ENCODE measurements at regions not wholly inside any gene's neighbourhood (a gene's known extent, or its start where the extent isn't known, plus 50 kb on each side); places are given as distances from the start of the nearest gene placed in this dataset.
"Not testable (repeated sequence)": the region's sequence is repeated elsewhere in the genome, so short reads cannot be mapped to it uniquely, and the experiment has no call there.

DNA sequence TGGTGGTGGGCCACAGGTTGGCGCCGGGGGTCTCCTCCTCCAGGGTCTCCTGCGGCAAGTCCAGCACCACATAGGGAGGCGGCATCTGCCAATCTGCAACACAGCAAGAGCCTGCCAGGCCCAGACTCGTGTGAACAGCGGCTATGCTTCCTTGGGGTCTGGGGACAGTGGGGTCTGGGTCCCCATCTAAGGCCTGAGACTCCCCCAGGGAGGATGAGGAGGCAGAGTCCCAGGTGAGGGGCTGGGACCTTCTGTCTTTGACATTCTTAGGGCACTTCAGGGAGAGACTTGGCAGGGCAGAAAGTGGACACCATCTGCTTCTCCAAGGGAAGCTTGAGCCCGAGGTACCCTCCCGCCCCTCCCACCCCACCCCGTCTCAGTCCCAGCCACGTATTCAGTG lies 178.1 kb downstream of the TMEM121 start:
- 81% methylated on average over 4 of the region's 10 CpGs for WGBS
- H3K4me3 ChIP-seq (ENCODE audit: low read depth, low read length); H3K4me1 ChIP-seq (ENCODE audit: insufficient read depth); H3K27ac ChIP-seq (ENCODE audit: low read depth); DNase-seq (ENCODE audit: extremely low spot score); H3K36me3 ChIP-seq (ENCODE audit: insufficient read depth): not testable (repeated sequence)

DNA sequence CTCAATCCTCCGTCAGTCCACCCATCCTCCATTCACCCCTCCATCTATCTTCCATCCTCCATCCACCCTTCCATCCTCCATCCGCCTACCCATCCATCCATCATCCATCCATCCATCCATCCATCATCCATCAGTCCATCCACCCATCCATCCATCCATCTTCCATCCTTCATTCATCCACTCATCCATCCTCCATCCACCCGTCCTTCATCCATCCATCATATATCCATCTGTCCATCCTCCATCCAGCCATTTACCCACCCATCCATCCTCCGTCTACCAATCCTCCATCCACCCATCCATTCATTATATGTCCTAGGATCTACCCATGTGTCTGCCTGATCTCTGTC lies 179.1 kb downstream of the TMEM121 start:
- H3K36me3 ChIP-seq (ENCODE audit: insufficient read depth); H3K4me3 ChIP-seq (ENCODE audit: low read depth, low read length); H3K4me1 ChIP-seq (ENCODE audit: insufficient read depth); DNase-seq (ENCODE audit: extremely low spot score); H3K27ac ChIP-seq (ENCODE audit: low read depth): not testable (repeated sequence)
- 84% methylated on average over 4 of the region's 4 CpGs for WGBS

DNA sequence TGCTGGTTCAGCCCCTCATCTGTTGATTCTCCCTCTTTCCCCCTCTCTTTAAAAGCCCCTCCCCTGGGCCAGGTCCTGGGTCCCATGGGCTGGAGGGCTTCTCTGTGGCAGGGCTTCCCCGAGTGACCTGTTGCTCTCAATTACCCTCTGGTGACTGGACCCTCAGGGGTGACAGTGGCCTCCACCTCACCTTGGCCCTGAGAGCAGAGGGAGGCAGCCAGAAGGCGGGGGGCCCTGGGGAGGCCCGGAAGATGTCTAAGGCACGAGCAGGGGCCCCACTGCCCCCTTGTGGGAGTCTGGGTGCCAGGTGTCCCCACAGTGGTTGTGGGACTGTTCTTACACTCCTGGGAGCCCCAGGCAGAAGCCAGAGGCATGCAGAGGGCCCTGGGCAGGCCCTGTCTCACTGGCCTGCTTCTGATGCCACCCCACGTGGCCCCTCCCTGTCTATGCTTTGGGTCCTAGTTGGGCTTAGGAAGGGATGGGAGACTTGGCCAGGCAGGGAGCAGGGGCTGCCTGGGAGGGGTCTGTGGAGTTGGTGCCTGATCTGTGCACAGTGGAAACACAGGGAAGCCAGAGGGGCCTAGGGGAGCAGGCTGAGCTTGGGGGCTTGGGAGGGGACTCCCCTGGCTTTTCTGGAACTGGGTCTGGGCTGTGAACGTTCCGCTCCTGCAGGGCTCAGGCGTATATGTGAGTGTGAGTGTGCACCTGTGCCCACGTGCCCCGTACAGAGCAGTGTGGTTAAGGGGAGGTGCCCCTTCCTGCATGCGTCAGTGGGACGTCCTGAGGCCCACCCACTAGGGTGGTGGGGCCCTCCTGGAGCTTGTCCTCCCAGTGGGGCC lies 179.7 kb downstream of the TMEM121 start:
- WGBS = 65% methylated on average over 12 of the region's 12 CpGs
- DNase-seq (ENCODE audit: extremely low spot score) = not testable (repeated sequence)

DNA sequence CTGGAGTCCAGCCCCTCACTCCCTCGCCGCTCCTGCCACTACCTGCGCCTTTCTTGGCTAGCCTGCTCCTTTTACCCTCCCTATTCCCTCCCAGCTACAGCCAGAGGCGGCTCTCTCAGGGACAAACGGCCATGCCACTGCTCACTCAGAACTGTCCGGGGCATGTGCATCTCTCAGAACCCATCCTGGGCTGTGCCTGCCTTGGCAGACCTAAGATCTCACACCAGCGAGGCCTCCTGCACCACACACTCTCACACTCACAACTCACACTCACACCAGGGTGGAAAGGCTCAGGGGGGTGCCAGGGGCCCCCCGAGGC lies 180.3 kb downstream of the TMEM121 start:
- not testable (repeated sequence) for H3K4me3 ChIP-seq (ENCODE audit: low read depth, low read length); H3K36me3 ChIP-seq (ENCODE audit: insufficient read depth); H3K4me1 ChIP-seq (ENCODE audit: insufficient read depth); H3K27ac ChIP-seq (ENCODE audit: low read depth); DNase-seq (ENCODE audit: extremely low spot score)
- WGBS = 81% methylated on average over 8 of the region's 8 CpGs

More for the DNA sequence above, 179.7 kb downstream of the TMEM121 start:
- not testable (repeated sequence) for H3K4me1 ChIP-seq (ENCODE audit: insufficient read depth); H3K36me3 ChIP-seq (ENCODE audit: insufficient read depth); H3K4me3 ChIP-seq (ENCODE audit: low read depth, low read length); H3K27ac ChIP-seq (ENCODE audit: low read depth)

DNA sequence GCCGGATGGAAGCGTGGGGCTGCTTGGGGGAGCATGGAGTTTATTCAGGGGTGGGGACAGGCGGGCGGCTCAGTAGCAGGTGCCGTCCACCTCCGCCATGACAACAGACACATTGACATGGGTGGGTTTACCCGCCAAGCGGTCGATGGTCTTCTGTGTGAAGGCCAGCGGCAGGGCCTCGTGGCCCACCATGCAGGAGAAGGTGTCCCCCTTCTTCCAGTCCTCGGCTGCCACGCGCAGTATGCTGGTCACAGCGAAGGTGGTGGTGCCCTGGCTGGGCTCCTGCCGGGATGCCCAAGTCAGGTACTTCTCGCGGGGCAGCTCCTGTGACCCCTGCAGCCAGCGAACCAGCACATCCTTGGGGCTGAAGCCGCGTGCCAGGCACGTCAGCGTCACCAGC lies 180.7 kb downstream of the TMEM121 start:
- WGBS = 94% methylated on average over 18 of the region's 23 CpGs
- not testable (repeated sequence) for H3K4me3 ChIP-seq (ENCODE audit: low read depth, low read length); DNase-seq (ENCODE audit: extremely low spot score); H3K36me3 ChIP-seq (ENCODE audit: insufficient read depth); H3K4me1 ChIP-seq (ENCODE audit: insufficient read depth); H3K27ac ChIP-seq (ENCODE audit: low read depth)

DNA sequence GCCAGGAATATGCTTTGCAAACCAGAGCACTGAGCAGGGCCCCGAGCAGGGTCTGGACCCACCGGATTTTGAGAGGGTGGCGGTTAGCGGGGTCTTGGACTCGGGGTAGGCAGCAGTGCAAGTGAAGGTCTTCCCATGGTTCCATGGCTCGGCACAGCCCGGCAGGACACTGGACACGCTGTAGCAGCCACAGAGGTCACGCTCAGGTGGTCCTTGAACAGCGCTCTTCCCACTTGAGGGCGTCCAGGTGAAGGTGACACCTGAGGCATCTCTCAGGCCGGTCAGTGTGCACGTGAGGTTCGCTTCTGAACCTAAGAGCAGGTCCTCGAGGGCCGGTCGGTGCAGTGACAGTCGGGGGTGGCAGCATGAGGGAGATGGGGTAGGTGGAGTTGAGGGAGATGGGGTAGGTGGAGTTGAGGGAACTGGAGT lies 181.4 kb downstream of the TMEM121 start:
- not testable (repeated sequence) for DNase-seq (ENCODE audit: extremely low spot score); H3K4me3 ChIP-seq (ENCODE audit: low read depth, low read length); H3K27ac ChIP-seq (ENCODE audit: low read depth); H3K36me3 ChIP-seq (ENCODE audit: insufficient read depth); H3K4me1 ChIP-seq (ENCODE audit: insufficient read depth)
- WGBS = 93% methylated on average over 18 of the region's 18 CpGs

DNA sequence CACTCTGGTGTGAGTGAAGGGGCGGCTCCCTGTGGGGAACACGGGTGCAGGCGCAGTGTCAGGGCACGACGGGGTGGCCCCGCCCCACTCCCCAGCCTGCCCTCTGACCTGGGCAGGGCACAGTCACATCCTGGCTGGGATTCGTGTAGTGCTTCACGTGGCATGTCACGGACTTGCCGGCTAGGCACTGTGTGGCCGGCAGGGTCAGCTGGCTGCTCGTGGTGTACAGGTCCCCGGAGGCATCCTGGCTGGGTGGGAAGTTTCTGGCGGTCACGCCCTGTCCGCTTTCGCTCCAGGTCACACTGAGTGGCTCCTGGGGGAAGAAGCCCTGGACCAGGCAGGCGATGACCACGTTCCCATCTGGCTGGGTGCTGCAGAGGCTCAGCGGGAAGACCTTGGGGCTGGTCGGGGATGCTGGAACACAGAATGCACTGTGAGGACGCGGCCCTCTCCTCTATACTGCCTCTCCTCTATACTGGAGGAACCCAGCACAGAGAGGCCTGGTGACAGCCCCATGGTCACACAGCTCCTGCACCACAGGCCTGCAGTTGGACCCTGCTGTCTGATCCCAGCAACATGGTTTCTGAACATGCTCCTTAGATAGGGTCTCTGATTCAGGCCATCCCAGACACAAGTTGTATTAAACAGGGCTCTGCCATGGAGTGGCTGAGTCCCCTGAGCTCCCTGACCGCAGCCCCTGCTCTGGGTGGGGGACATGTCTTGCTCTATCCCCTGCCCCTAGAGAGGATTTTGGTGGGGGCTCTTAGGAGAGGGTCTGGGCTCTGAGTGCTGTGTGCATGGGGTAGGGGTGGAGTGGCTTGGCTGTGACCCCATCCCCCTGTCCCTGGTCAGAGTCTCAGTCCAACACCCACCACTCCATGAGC lies 182.1 kb downstream of the TMEM121 start:
- H3K4me3 ChIP-seq (ENCODE audit: low read depth, low read length); H3K4me1 ChIP-seq (ENCODE audit: insufficient read depth); DNase-seq (ENCODE audit: extremely low spot score); H3K36me3 ChIP-seq (ENCODE audit: insufficient read depth); H3K27ac ChIP-seq (ENCODE audit: low read depth): not testable (repeated sequence)
- WGBS = 90% methylated on average over 22 of the region's 24 CpGs

DNA sequence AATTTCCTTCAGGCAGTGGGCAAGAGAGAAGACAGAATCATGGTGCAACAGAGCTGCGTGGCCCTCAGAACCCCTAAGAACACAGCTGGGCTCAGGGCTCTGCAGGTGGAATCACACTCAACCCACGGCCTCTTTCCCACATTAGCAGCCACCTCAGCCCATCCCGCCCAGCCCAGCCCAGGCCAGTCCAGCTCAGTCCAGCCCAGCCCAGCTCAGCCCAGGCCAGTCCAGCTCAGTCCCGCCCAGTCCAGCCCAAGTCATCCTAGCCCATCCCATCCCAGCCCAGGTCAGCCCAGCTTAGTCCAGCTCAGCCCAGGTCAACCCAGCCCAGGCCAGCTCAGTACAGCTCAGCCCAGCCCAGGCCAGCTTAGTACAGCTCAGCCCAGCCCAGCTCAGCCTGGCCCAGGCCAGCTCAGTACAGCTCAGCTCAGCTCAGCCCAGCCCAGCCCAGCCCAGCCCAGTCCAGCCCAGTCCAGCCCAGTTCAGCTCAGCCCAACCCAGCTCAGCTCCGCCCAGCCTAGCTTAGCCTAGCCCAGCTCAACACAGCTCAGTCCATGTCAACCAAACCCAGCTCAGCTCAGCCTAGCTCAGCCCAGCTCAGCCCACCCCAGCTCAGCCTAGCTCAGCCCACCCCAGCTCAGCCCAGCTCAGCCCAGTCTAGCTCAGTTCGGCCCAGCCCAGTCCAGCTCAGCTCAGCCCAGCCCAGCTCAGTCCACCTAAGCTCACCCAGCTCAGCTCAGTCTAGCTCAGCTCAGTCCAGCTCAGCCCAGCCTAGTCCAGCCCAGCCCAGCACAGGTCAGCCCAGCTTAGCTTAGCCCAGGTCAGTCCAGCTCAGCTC lies 183.1 kb downstream of the TMEM121 start:
- no peak for DNase-seq (ENCODE audit: extremely low spot score)
- WGBS = 69% methylated on average over 6 of the region's 6 CpGs

DNA sequence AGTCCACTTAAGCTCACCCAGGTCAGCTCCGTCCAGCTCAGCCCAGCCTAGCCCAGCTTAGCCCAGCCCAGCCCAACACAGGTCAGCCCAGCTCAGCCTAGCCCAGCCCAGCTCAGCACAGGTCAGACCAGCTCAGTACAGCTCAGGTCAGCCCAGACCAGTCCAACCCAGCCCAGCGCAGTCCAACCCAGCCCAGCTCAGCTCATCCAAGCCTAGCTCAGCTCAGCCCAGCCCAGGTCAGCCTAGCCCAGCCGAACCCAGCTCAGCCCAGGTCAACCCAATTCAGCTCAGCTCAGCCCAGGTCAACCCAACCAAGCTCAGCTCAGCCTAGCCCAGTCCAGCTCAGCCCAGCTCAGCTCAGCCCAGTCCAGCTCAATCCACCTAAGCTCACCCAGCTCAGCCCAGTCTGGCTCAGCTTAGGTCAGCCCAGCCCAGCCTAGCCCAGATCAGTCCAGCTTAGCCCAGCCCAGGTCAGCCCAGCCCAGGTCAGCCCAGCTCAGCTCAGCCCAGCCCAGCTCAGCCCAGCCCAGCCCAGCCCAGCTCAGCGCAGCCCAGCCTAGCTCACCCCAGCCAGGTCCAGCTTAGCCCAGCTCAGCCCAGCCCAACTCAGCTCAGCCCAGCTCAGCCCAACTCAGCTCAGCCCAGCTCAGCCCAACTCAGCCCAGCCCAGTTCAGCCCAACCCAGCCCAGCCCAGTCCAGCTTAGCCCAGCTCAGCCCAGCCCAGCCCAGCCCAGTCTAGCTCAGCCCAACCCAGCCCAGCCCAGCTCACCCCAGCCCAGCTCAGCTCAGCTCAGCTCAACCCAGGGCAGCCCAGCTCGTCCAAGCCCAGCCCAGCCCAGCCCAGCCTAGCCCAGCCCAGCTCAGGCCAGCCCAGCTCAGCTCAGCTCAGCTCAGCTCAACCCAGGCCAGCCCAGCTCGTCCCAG lies 184.0 kb downstream of the TMEM121 start:
- Histone ChIP-seq H3K4me3 (ENCODE audit: low read depth, low read length) (no peak overlapping the region), H3K27ac (ENCODE audit: low read depth) (no peak overlapping the region), H3K4me1 (ENCODE audit: insufficient read depth) (no peaks in the 10 kb centered on the region), H3K36me3 (ENCODE audit: insufficient read depth) (no peaks in the 10 kb centered on the region)
- 80% methylated on average over 6 of the region's 6 CpGs for WGBS
- DNase-seq (ENCODE audit: extremely low spot score) = no peak

More for the DNA sequence above, 183.1 kb downstream of the TMEM121 start:
- Histone ChIP-seq H3K36me3 (ENCODE audit: insufficient read depth) (no peaks in the 10 kb centered on the region), H3K4me3 (ENCODE audit: low read depth, low read length) (no peak overlapping the region), H3K27ac (ENCODE audit: low read depth) (no peak overlapping the region), H3K4me1 (ENCODE audit: insufficient read depth) (no peaks in the 10 kb centered on the region)

DNA sequence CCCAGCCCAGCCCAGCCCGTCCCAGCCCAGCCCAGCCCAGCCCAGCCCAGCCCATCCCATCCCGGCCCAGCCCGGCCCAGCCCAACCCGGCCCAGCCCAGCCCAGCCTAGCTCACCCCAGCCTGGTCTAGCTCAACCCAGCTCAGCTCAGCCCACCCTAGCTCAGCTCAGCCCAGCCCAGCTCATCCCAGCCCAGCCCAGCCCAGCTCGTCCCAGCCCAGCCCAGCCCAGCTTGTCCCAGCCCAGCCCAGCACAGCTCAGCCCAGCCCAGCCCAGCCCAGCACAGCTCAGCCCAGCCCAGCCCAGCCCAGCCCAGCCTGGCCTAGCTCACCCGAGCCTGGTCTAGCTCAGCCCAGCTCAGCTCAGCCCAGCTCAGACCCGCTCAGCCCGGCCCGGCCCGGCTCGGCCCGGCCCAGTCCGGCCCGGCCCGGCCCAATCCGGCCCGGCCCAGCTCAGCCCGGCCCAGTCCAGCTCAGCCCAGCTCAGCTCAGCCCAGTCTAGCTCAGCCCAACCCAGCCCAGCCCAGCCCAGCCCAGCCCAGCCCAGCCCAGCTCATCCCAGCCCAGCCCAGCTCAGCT lies 184.7 kb downstream of the TMEM121 start:
- no peak for DNase-seq (ENCODE audit: extremely low spot score)
- H3K36me3 ChIP-seq (ENCODE audit: insufficient read depth) = no peaks in the 10 kb centered on the region
- WGBS = 89% methylated on average over 18 of the region's 18 CpGs
- H3K4me1 ChIP-seq (ENCODE audit: insufficient read depth) = no peaks in the 10 kb centered on the region
- H3K4me3 ChIP-seq (ENCODE audit: low read depth, low read length) = no peak overlapping the region
- no peak overlapping the region for H3K27ac ChIP-seq (ENCODE audit: low read depth)

DNA sequence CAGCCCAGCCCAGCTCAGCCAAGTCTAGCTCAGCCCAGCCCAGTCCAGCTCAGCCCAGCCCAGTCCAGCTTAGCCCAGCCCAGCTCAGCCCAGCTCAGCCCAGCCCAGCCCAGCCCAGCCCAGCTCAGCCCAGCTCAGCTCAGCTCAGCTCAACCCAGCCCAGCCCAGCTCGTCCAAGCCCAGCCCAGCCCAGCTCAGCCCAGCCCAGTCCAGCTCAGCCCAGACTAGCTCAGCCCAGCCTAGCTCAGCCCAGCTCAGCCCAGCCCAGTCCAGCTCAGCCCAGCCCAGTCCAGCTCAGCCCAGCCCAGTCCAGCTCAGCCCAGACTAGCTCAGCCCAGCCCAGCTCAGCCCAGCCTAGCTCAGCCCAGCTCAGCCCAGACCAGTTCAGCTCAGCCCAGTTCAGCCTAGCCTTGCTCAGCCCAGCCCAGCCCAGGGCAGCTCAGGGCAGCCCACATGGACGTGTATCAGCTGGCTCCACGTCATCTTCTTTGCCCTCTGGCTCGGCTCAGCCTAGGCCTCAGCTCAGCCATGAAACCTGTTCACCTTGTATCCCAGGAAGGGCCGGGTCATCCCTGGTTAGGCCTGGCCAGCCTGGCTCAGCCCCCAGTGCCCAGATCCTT lies 185.6 kb downstream of the TMEM121 start:
- no peak for DNase-seq (ENCODE audit: extremely low spot score)
- Histone ChIP-seq H3K4me3 (ENCODE audit: low read depth, low read length) (no peak overlapping the region), H3K4me1 (ENCODE audit: insufficient read depth) (no peaks in the 10 kb centered on the region), H3K27ac (ENCODE audit: low read depth) (no peak overlapping the region), H3K36me3 (ENCODE audit: insufficient read depth) (no peaks in the 10 kb centered on the region)
- 75% methylated on average over 5 of the region's 5 CpGs for WGBS

DNA sequence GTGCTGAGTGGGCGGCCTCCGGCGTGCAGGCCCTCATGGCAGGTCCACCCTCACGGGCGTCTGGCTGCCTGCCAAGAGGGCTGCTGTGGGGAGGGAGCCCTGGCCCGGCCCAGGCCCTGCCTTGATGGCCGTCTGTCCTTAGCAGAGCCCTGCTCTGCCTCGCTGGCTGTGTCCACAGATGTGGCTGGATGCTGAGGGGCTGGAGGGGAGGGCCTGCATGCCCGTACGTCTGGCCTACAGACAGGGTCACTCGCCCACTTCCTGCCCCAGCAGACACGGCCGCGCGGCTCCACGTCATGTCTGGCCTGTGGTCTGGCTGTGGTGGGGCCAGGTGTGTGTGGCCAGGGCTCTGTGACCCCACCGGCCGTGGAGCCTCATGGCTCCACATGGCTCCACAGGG lies 186.3 kb downstream of the TMEM121 start:
- H3K27ac ChIP-seq (ENCODE audit: low read depth); H3K4me3 ChIP-seq (ENCODE audit: low read depth, low read length); H3K4me1 ChIP-seq (ENCODE audit: insufficient read depth); H3K36me3 ChIP-seq (ENCODE audit: insufficient read depth); DNase-seq (ENCODE audit: extremely low spot score): not testable (repeated sequence)
- WGBS = 91% methylated on average over 15 of the region's 18 CpGs

All from urinary bladder (tissue), 3 donors.